ENCODE measurements at regions not wholly inside any gene's neighbourhood (a gene's known extent, or its start where the extent isn't known, plus 50 kb on each side); places are given as distances from the start of the nearest gene placed in this dataset.
A peak's percentile ranks its signal among the peaks of the same experiment; 100 is the strongest.

GRCh38 chr1:221356693-221357092 lies 385.2 kb downstream of the DUSP10 start:
- H4K20me1 ChIP-seq (ENCODE audit: insufficient read depth) = no peaks in the 10 kb centered on the region
- 95% methylated on average over 1 of the region's 1 CpG for WGBS (ENCODE audit: low lambda C conversion rate)
- H3K4me1 ChIP-seq (ENCODE audit: control insufficient read depth in 1 of 2, insufficient read depth in 2 of 2, low read depth in 1 of 2, low read length in 1 of 2) = no peaks in the 10 kb centered on the region
- no peaks in the 10 kb centered on the region for H3K9me3 ChIP-seq
- no peak overlapping the region for H3K4me2 ChIP-seq
- no peaks in the 10 kb centered on the region for H3K27me3 ChIP-seq (ENCODE audit: insufficient read depth)
- ChIA-PET POLR2A (no interaction called here), CTCF (no interaction called here)
- no peaks in the 10 kb centered on the region for H3F3A ChIP-seq (replicated peaks; ENCODE audit: insufficient read depth)
- no peak overlapping the region for H3K4me3 ChIP-seq (ENCODE audit: low read depth in 2 of 2, low read length in 1 of 2)
- no peak for DNase-seq
- TF ChIP-seq RCOR1 (IDR thresholded peaks at IDR 0.05; ENCODE audit: low read length) = no peak
- peak; percentile 36; the same call in 1 of the 2 replicates for TF ChIP-seq CTCF (IDR thresholded peaks at IDR 0.05)
- TF ChIP-seq REST (IDR thresholded peaks at IDR 0.05; ENCODE audit: low read depth, low read length) = no peak
- H2AFZ ChIP-seq (ENCODE audit: low read depth) = no peak overlapping the region
- no peaks in the 10 kb centered on the region for H3K79me2 ChIP-seq (ENCODE audit: insufficient read depth)
- H3K36me3 ChIP-seq (replicated peaks in 1 of 2; ENCODE audit: control insufficient read depth in 1 of 2, insufficient read depth in 2 of 2, low read length in 1 of 2) = no peaks in the 10 kb centered on the region
- no peak overlapping the region for H3K27ac ChIP-seq (ENCODE audit: low read depth in 2 of 2, low read length in 1 of 2)
- H3K9me2 ChIP-seq = no peaks in the 10 kb centered on the region
- no peak overlapping the region for H3K9ac ChIP-seq

- H3K9me3 ChIP-seq = no peaks in the 10 kb centered on the region
- H3K4me1 ChIP-seq (ENCODE audit: control insufficient read depth in 1 of 2, insufficient read depth in 2 of 2, low read depth in 1 of 2, low read length in 1 of 2) = no peaks in the 10 kb centered on the region; a peak in 1 of 4 replicates
- no peak overlapping the region for H3K4me2 ChIP-seq
- no peaks in the 10 kb centered on the region for H3K9me2 ChIP-seq
- DNase-seq = no peak
- no peak overlapping the region for H3K27ac ChIP-seq (ENCODE audit: low read depth in 2 of 2, low read length in 1 of 2)
- no peaks in the 10 kb centered on the region for H3K36me3 ChIP-seq (replicated peaks in 1 of 2; ENCODE audit: control insufficient read depth in 1 of 2, insufficient read depth in 2 of 2, low read length in 1 of 2)
- CTCF ChIA-PET = no interaction called here
- H3K27me3 ChIP-seq (ENCODE audit: insufficient read depth) = no peaks in the 10 kb centered on the region
- H4K20me1 ChIP-seq (ENCODE audit: insufficient read depth) = no peaks in the 10 kb centered on the region
- 46% methylated on average over 2 of the region's 2 CpGs for WGBS (ENCODE audit: low lambda C conversion rate)
- no peak for TF ChIP-seq NFIC (IDR thresholded peaks at IDR 0.05; ENCODE audit: borderline replicate concordance)
- TF ChIP-seq RAD21 (IDR thresholded peaks at IDR 0.05; ENCODE audit: low read length) = no peak
- no peak for TF ChIP-seq TAF1 (IDR thresholded peaks at IDR 0.05; ENCODE audit: borderline replicate concordance, low read depth, low read length)
- no peak for TF ChIP-seq SMC3 (IDR thresholded peaks at IDR 0.05; ENCODE audit: low read depth, low read length)
- TF ChIP-seq RCOR1 (IDR thresholded peaks at IDR 0.05; ENCODE audit: low read length) = no peak
- TF ChIP-seq FOXM1 (IDR thresholded peaks at IDR 0.05; ENCODE audit: low read depth) = no peak
- no peak for TF ChIP-seq FOXJ3 (CRISPR knock-in tag; IDR thresholded peaks at IDR 0.05)
- no peak for TF ChIP-seq TEAD4 (IDR thresholded peaks at IDR 0.05; ENCODE audit: borderline replicate concordance, insufficient read depth)
- no peak for TF ChIP-seq MEF2A (IDR thresholded peaks at IDR 0.05; ENCODE audit: borderline replicate concordance, low read depth)
- TF ChIP-seq ELF1 (IDR thresholded peaks at IDR 0.05) = no peak
- TF ChIP-seq NRF1 (IDR thresholded peaks at IDR 0.05; ENCODE audit: low read depth, low read length) = no peak
- TF ChIP-seq USF2 (IDR thresholded peaks at IDR 0.05; ENCODE audit: borderline replicate concordance, low read depth, low read length) = no peak
- no peak for TF ChIP-seq USF1 (IDR thresholded peaks at IDR 0.05; ENCODE audit: borderline replicate concordance, low read depth)
- H3K4me3 ChIP-seq (ENCODE audit: low read depth in 2 of 2, low read length in 1 of 2) = no peak overlapping the region
- POLR2A ChIA-PET = no interaction called here
- no peaks in the 10 kb centered on the region for H3K79me2 ChIP-seq (ENCODE audit: insufficient read depth)
- no peaks in the 10 kb centered on the region for H3F3A ChIP-seq (replicated peaks; ENCODE audit: insufficient read depth)
- H3K9ac ChIP-seq = no peak overlapping the region
- H2AFZ ChIP-seq (ENCODE audit: low read depth) = no peak overlapping the region
Measured at GRCh38 chr1:221363039-221363438, 378.9 kb downstream of the DUSP10 start.
